RPMI8226 (cell line): ENCODE measurements at regions not wholly inside any gene's neighbourhood (a gene's known extent, or its start where the extent isn't known, plus 50 kb on each side); places are given as distances from the start of the nearest gene placed in this dataset.

Source experiments
- DNase-seq: peaks from one replicate; pipeline ENCODE4 v3.0.0-alpha.2; 2015

GRCh38 chr18:42412896-42413295, 457.9 kb downstream of the PIK3C3 start:
- DNase-seq, result no peak

GRCh38 chr18:42413870-42414269, 458.8 kb downstream of the PIK3C3 start:
- DNase-seq, result no peak

DNA sequence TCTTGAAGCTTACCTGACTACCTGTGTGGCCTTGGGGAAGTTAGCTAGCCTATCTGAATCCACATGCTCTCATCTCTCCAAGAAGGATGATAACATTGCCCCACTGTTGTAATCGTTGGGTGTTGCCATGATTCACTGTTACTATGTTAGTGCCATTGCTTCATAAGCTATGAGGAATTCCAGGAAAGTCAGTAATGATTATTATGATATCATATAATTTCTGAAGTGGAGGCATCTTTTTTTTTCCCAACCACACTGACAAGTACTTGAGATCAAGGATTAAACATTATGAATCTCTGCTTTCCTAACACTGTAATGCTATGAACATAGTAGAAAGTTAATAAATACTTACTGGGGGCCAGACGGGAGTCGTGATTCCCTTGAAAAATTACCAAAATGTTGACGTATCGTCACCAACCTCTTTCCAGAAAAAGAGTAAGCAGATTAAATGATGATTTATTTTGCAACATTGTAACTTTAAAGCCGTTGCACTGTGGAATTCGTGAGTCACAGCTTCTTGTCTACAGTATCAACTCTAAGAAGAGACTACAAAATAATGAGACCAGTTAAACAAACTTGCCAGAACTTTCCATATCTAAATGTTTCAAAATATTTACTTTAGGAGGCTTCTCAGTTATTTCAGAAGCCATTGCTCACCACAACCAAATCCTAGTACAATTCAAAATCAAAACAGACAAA, 459.9 kb downstream of the PIK3C3 start:
- no peak for DNase-seq

GRCh38 chr18:42417189-42417588, 462.2 kb downstream of the PIK3C3 start:
- DNase-seq, result no peak

DNA sequence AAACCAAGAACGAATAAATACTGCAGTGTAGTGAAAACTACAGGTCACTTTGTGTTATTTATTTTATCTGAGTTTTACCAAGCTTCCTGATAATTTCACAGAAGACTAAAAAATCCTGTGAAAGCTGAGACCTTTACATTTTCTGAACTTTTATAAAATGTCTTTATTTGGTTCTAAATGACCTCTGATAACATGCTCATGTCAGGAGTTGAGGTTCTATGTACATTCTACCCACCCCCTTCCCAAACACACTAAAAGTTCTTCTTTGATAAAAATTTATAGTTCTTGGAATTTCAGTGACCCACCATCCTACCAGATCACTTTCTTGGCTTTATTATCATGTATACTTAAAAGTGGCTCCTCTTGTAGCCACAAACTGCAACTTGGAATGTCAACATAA, 463.1 kb downstream of the PIK3C3 start:
- DNase-seq, result no peak

DNA sequence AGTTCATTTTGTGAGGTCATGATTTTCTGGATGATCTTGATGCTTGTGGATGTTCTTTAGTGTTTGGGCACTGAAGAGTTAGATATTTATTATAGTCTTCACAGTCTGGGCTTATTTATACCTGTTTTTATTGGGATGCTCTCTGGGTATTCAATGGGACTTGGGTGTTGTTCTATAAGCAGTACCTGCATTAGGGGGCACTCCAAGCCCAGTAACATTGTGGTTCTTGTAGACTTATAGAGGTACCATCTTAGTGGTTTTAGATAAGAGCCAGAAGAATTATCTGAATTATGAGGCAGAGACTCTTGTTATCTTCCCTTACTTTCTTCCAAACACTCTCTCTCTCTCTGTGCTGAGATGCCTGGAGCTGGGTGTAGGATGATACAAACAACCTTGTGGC, 470.0 kb downstream of the PIK3C3 start:
- no peak for DNase-seq

DNA sequence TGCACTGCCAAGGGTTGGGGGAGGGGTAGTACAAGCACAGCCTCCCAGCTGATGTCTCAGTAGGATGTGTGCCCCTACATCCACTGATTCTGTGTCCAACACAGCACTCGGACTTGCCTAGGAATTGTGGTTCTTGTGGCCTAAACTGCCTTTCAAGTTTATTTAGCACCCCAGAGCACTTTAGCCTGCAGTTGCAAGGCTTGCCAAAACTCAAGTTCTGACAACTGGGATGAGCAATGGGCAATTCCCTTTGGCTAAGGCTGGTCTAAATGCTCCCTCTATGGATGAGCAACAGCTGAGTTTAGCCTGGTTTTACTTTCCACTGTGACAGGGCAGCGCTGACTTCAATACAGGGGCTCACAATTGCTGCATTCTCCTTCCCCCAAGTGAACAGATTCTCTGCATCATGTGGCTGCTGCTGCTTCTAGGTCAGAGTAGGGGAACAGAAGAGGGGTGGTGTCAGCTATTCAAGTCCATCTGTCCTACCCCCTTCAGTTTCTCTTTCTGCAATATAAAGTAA, 471.5 kb downstream of the PIK3C3 start:
- DNase-seq, result no peak

DNA sequence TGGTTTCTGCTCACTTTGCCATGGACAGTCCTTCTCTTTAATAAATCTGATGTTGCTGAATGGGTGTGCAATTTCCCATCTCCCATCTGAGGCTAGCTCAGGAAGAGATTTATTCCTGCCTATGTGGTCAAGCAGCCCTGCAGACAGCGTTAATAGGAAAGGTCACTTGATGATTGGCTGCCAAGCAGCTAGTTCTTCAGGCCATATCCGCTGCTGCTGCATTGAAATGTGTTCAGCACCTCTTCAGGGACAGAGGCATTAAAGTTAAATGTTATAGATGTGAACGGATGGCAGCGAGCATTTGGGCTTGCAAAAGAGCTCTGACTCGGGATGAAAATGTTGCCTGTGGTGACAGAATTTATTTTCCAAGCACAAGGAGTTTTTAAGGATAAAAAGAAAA, 474.2 kb downstream of the PIK3C3 start:
- DNase-seq, result no peak

- no peak for DNase-seq
Measured at GRCh38 chr18:42436222-42436765, 481.3 kb downstream of the PIK3C3 start.

- DNase-seq, result no peak
Measured at GRCh38 chr18:42437001-42437400, 482.0 kb downstream of the PIK3C3 start.

DNA sequence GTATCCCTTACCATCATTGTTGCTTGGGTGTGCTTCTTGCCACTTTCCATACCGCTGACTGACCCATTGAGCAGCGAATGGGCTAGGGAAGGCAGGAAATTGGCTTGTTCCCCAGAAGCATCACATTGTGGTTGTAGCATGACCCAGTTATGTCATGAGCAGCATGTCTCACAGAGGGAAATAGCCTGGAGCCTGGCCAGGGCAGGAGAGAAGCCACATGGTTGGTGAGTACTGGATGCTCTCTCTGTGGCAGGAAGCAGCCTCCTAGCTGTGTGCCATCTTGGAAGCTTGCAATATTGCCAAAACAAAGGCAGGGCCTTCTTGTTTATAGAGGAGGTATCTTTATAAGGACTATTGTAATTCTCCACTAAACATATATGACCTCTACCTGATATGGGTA, 482.6 kb downstream of the PIK3C3 start:
- DNase-seq, result no peak

GRCh38 chr18:42442656-42443055, 487.6 kb downstream of the PIK3C3 start:
- no peak for DNase-seq

- DNase-seq, result no peak
Measured at GRCh38 chr18:42444349-42444748, 489.3 kb downstream of the PIK3C3 start.

- DNase-seq, result no peak
Measured at GRCh38 chr18:42445359-42445758, 490.3 kb downstream of the PIK3C3 start.

- DNase-seq, result no peak
Measured at GRCh38 chr18:42446195-42446594, 491.2 kb downstream of the PIK3C3 start.

- no peak for DNase-seq
Measured at GRCh38 chr18:42447688-42448087, 492.7 kb downstream of the PIK3C3 start.

DNA sequence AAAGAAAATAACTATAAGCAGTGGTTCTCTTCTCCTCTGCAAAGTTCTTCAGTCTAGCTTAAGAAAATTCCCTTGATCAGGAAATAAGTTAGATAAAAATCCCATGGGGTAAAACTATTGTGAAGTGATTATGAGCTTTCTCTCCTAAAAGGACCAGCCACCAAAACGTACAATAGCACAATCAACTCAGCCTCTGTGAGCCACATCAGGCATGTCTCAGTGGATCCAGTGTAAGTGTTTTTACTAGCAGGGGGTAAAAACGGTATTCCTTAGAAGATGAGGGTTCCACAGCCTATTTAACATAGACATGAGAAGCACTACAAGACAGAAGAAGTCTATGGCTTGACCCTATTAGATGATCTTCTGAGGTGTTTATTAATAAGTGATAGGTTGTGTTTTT, 503.2 kb downstream of the PIK3C3 start:
- DNase-seq, result no peak

GRCh38 chr18:42459873-42460272, 504.8 kb downstream of the PIK3C3 start:
- DNase-seq, result no peak

DNA sequence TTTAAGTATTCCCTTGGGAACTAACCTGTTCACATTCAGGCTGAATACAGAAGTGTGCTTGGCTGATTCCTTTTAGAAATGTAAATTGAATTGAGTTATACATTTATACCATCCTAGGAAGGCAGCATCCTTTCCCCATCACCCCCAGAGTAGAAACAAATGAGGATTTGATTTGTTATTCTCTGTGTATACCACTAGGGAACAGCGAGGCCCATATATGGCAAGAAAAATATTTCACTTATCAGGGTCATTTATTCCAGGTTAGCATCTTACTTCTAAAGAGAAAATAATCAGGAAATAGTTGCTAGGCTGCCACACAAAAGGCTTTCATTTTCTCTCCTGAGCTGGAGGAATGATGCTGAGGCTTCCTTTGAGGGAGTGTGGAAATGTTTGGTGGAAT, 516.9 kb downstream of the PIK3C3 start:
- no peak for DNase-seq

- no peak for DNase-seq
Measured at GRCh38 chr18:42473611-42474010, 518.6 kb downstream of the PIK3C3 start.

DNA sequence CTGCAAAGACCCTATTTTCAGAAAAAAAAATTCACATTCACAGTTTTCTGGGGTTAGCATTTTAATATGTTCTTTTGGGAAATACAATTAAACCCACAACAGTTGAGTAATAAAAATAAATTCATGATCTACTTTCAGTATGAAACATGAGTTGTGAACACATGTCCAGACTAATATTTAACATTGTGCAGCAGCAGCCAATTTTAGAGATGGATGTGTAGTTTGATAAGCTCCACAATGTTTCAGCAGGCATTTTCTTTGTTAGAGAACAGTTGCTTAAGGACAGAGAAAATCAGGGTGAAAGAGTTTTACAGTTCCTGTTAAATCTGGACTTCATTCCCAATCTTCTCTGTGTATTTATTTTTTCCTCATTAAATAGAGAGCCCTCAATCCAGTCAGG, 519.5 kb downstream of the PIK3C3 start:
- no peak for DNase-seq

DNA sequence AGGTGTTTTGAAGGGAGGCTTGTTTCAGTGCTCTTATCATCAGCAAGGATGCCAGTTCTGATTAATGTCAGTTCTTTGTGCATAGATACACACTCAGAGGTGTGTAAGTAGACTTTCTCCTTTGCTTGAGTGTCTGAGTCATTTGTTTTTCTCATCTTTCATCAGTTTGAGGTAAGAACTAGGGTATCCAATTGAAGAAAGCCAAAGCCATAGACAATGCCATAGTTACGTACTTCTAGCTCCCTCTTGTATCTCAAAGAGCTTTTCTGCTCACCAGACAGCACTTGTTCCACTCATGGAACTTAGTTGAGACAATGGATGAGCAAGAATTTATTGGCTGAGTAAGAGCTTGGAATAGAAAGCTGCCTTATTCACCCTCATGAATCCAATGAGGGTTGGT, 520.1 kb downstream of the PIK3C3 start:
- no peak for DNase-seq

GRCh38 chr18:42477267-42477666, 522.2 kb downstream of the PIK3C3 start:
- no peak for DNase-seq

- DNase-seq, result no peak
Measured at GRCh38 chr18:42480441-42480840, 525.4 kb downstream of the PIK3C3 start.

DNA sequence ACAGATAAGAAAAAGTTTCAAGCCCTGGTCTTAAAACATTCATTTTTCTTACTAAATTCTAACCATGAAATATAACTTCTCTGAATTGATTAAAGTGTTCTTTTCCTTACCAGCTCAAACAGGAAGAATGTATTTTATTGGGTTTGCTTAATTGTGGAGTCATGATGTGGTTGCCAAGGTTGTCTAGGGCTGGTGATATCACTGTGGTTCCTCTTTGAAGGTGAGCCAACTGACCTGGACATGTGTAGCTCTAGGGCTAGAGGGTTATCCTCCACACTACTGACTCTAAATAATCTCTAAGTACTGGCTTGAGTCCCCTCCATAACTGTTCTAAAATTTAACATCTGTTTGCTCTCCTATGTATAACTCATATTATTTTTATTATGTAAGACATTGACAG, 529.6 kb downstream of the PIK3C3 start:
- no peak for DNase-seq
